Upper lobe of left lung (tissue), 6 donors: ENCODE measurements at regions not wholly inside any gene's neighbourhood (a gene's known extent, or its start where the extent isn't known, plus 50 kb on each side); places are given as distances from the start of the nearest gene placed in this dataset.
A peak's percentile ranks its signal among the peaks of the same experiment; 100 is the strongest.

Source experiments
- ATAC-seq, 2 donors: fragments of 200-7000 bp; cut with Tn5 transposase; one replicate each; pipeline ENCODE4 v1.9.1; 2022; ENCODE audit warnings: mild to moderate bottlenecking in 2 of 2, moderate library complexity in 2 of 2; ENCODE audit not compliant: low FRiP score in 2 of 2
- DNase-seq, 2 donors: peaks; one replicate each; pipeline ENCODE4 v3.0.0-alpha.2; 2019 to 2020
- H3K27ac ChIP-seq, 4 donors: fragments of 200-600 bp; sonication (generic); one replicate each; pipeline ENCODE4 v1.5.1; 2016 to 2019
- H3K27me3 ChIP-seq, 4 donors: fragments of 200-600 bp; sonication (generic); one replicate each; pipeline ENCODE4 v1.5.1; 2017 to 2019
- H3K36me3 ChIP-seq, 4 donors: fragments of 200-600 bp; sonication (generic); one replicate each; pipeline ENCODE4 v1.5.1; 2016 to 2019
- H3K4me1 ChIP-seq, 4 donors: fragments of 200-600 bp; sonication (generic); one replicate each; pipeline ENCODE4 v1.5.1; 2018 to 2019
- H3K4me3 ChIP-seq, 4 donors: fragments of 200-600 bp; sonication (generic); one replicate each; pipeline ENCODE4 v1.5.1; 2017 to 2019; ENCODE audit warnings: mild to moderate bottlenecking in 2 of 4, moderate library complexity in 1 of 4
- H3K9me3 ChIP-seq, 4 donors: fragments of 200-600 bp; sonication (generic); one replicate each; pipeline ENCODE4 v1.5.1; 2018 to 2019
- CTCF ChIP-seq, 6 experiments: fragments of 450-650 bp in 4 of 6; fragments of 200-600 bp in 2 of 6; sonication (generic) in 2 of 6; IDR thresholded peaks; one replicate each; pipeline ENCODE4 v1.5.1; 2016 to 2019; ENCODE audit warnings: antibody characterized with exemption in 6 of 6
- EP300 ChIP-seq, 4 donors: sonication (generic); formaldehyde crosslinking; IDR thresholded peaks; one replicate each; pipeline ENCODE4 v1.5.1; 2017; ENCODE audit warnings: antibody characterized with exemption in 4 of 4, control low read depth in 2 of 4
- POLR2A ChIP-seq, 4 donors: fragments of 450-650 bp; IDR thresholded peaks; one replicate each; pipeline ENCODE4 v1.5.1; 2016 to 2017; ENCODE audit warnings: antibody characterized with exemption in 4 of 4, mild to moderate bottlenecking in 2 of 4
- POLR2AphosphoS5 ChIP-seq, 2 donors: sonication (generic); formaldehyde crosslinking; IDR thresholded peaks; one replicate each; pipeline ENCODE4 v1.5.1; 2017; ENCODE audit warnings: antibody characterized with exemption in 2 of 2
- WGBS, 2 donors: methylation state at CpG; one replicate each; pipeline ENCODE4 v1.1.5; 2017 to 2018; 5-methylcytosine and 5-hydroxymethylcytosine counted together
- donor health status: DM: no; HTN: no; CAD: no; lungs with moderate emphysema.
- donor health status: DM: no; HTN: yes; CAD: no; lungs with severe emphysema.

- 87 to 98% methylated on average over 5 of the region's 5 CpGs for WGBS, 2 donors
- ATAC-seq: no peak
- H3K9me3 ChIP-seq: no peaks in the 10 kb centered on the region
- no peak overlapping the region for H3K4me3 ChIP-seq
- no peak for TF ChIP-seq EP300 (IDR thresholded peaks at IDR 0.05)
- TF ChIP-seq POLR2AphosphoS5 (IDR thresholded peaks at IDR 0.05): no peak
- TF ChIP-seq CTCF (IDR thresholded peaks at IDR 0.05): no peak
- no peak for TF ChIP-seq POLR2A (IDR thresholded peaks at IDR 0.05)
- no peaks in the 10 kb centered on the region for H3K27me3 ChIP-seq
- no peak for DNase-seq
- no peaks in the 10 kb centered on the region for H3K36me3 ChIP-seq
- H3K27ac ChIP-seq: no peak overlapping the region
- H3K4me1 ChIP-seq: no peaks in the 10 kb centered on the region
Observed at GRCh38 chrX:63508668-63509067, 157.5 kb upstream of the SPIN4 start.

DNA sequence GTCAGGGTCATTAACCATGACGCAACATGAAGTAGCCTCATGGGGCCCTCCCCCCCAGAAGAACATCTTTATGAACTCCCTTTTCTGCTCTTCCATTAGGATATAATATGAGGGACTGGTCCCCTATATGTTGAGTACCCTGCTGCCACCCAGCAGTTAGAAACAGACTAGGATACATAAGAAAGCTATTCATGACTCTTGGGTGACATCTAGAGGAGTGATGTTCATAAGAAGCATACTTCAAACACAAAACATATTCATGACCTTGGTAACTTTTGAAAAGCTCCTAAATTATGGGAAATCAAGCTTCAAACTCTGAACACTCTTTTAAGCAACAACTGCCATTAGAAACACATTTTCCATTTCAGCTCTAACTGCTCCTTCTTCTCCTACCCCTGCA, 155.2 kb upstream of the SPIN4 start:
- H3K27me3 ChIP-seq: no peaks in the 10 kb centered on the region
- 65% methylated on average over 1 of the region's 1 CpG; no CpG with 5 or more reads in 1 of the 2 donors for WGBS, 2 donors
- no peak for DNase-seq
- H3K27ac ChIP-seq: no peak overlapping the region
- peak in 1 of 6 experiments; percentile 10 for TF ChIP-seq CTCF (IDR thresholded peaks at IDR 0.05)
- no peak for TF ChIP-seq EP300 (IDR thresholded peaks at IDR 0.05)
- TF ChIP-seq POLR2AphosphoS5 (IDR thresholded peaks at IDR 0.05): no peak
- no peaks in the 10 kb centered on the region for H3K9me3 ChIP-seq
- no peak for ATAC-seq
- H3K4me1 ChIP-seq: no peaks in the 10 kb centered on the region
- H3K36me3 ChIP-seq: no peaks in the 10 kb centered on the region
- H3K4me3 ChIP-seq: no peak overlapping the region

GRCh38 chrX:63503541-63503940, 152.4 kb upstream of the SPIN4 start:
- ATAC-seq: no peak
- H3K36me3 ChIP-seq: no peaks in the 10 kb centered on the region
- no peak overlapping the region for H3K4me3 ChIP-seq
- WGBS, 2 donors: 24 to 40% methylated on average over 1 of the region's 1 CpG
- H3K9me3 ChIP-seq: no peaks in the 10 kb centered on the region
- H3K27me3 ChIP-seq: no peaks in the 10 kb centered on the region
- no peaks in the 10 kb centered on the region for H3K4me1 ChIP-seq
- TF ChIP-seq POLR2A (IDR thresholded peaks at IDR 0.05): no peak
- no peak for TF ChIP-seq POLR2AphosphoS5 (IDR thresholded peaks at IDR 0.05)
- TF ChIP-seq CTCF (IDR thresholded peaks at IDR 0.05): no peak
- no peak for TF ChIP-seq EP300 (IDR thresholded peaks at IDR 0.05)
- DNase-seq: no peak
- no peak overlapping the region for H3K27ac ChIP-seq

- Histone ChIP-seq H3K27me3 (no peaks in the 10 kb centered on the region), H3K36me3 (no peaks in the 10 kb centered on the region), H3K9me3 (no peaks in the 10 kb centered on the region), H3K4me1 (no peaks in the 10 kb centered on the region), H3K4me3 (no peak overlapping the region), H3K27ac (no peak overlapping the region)
- peak in 1 of 2 donors; percentile 71 for ATAC-seq
- no peak for TF ChIP-seq POLR2AphosphoS5 (IDR thresholded peaks at IDR 0.05)
- no peak for DNase-seq
- WGBS, 2 donors: 88 to 100% methylated on average over 1 to 4 of the region's 4 CpGs
Observed at GRCh38 chrX:63488546-63489373, 137.6 kb upstream of the SPIN4 start.

GRCh38 chrX:63475200-63475599, 124.1 kb upstream of the SPIN4 start:
- Histone ChIP-seq H3K4me1 (no peaks in the 10 kb centered on the region), H3K36me3 (no peaks in the 10 kb centered on the region), H3K4me3 (no peak overlapping the region), H3K9me3 (peaks cover 0 to 53% (median 2%) of the 10 kb centered on the region in 4 donors), H3K27ac (no peak overlapping the region), H3K27me3 (no peaks in the 10 kb centered on the region)
- DNase-seq (no peak), ATAC-seq (no peak)
- no peak for TF ChIP-seq POLR2A (IDR thresholded peaks at IDR 0.05)
- TF ChIP-seq CTCF (IDR thresholded peaks at IDR 0.05): no peak
- TF ChIP-seq EP300 (IDR thresholded peaks at IDR 0.05): no peak
- no peak for TF ChIP-seq POLR2AphosphoS5 (IDR thresholded peaks at IDR 0.05)
- 91 to 100% methylated on average over 1 of the region's 1 CpG for WGBS, 2 donors
